Heart right ventricle (tissue), 16 donors: ENCODE measurements at regions not wholly inside any gene's neighbourhood (a gene's known extent, or its start where the extent isn't known, plus 50 kb on each side); places are given as distances from the start of the nearest gene placed in this dataset.

Source experiments
- ATAC-seq, 8 donors: fragments of 200-7000 bp; cut with Tn5 transposase; one replicate each; pipeline ENCODE4 v1.9.1; 2020; ENCODE audit warnings: mild to moderate bottlenecking in 8 of 8, moderate library complexity in 8 of 8, moderate number of reproducible peaks in 1 of 8
- DNase-seq, 2 donors: peaks; one replicate each; pipeline ENCODE4 v3.0.0-alpha.2; 2020
- H3K27ac ChIP-seq, 10 donors: fragments of 200-600 bp; sonication (generic) in 2 of 10; one replicate each; pipeline versions ENCODE4 v1.5.0 to v1.8.0; 2020 to 2022; ENCODE audit warnings: mild to moderate bottlenecking in 3 of 10
- H3K27me3 ChIP-seq, 7 donors: fragments of 200-600 bp; one replicate each; pipeline ENCODE4 v1.8.0; 2021 to 2022; ENCODE audit warnings: mild to moderate bottlenecking in 2 of 7
- H3K36me3 ChIP-seq, 9 donors: fragments of 200-600 bp; sonication (generic) in 1 of 9; one replicate each; pipeline versions ENCODE4 v1.5.0 to v1.8.0; 2020 to 2022; ENCODE audit warnings: mild to moderate bottlenecking in 2 of 9
- H3K4me1 ChIP-seq, 9 donors: fragments of 200-600 bp; sonication (generic) in 1 of 9; one replicate each; pipeline versions ENCODE4 v1.5.0 to v1.8.0; 2020 to 2022; ENCODE audit warnings: mild to moderate bottlenecking in 4 of 9
- H3K4me3 ChIP-seq, 10 donors: fragments of 200-600 bp; sonication (generic) in 2 of 10; one replicate each; pipeline versions ENCODE4 v1.5.0 to v1.8.0; 2020 to 2022; ENCODE audit warnings: mild to moderate bottlenecking in 7 of 10, moderate library complexity in 2 of 10
- H3K9me3 ChIP-seq, 11 donors: fragments of 200-600 bp in 10 of 11; sonication (generic) in 2 of 11; one replicate each; pipeline versions ENCODE4 v1.5.0 to v1.8.0; 2013 to 2022; ENCODE audit warnings: mild to moderate bottlenecking in 2 of 11, control low read depth in 1 of 11, moderate library complexity in 1 of 11
- CTCF ChIP-seq, 9 donors: fragments of 200-600 bp; sonication (generic) in 2 of 9; IDR thresholded peaks; one replicate each; pipeline versions ENCODE4 v1.5.0 to v1.8.0; 2021 to 2022; ENCODE audit warnings: antibody characterized with exemption in 9 of 9, mild to moderate bottlenecking in 5 of 9, moderate library complexity in 1 of 9
- WGBS, 2 donors: extraction: QIAGEN DNeasy Blood & Tissue Kit; methylation state at CpG; one replicate each; pipeline ENCODE4 v1.1.7; 2013; ENCODE audit warnings: inconsistent platforms in 1 of 2; 5-methylcytosine and 5-hydroxymethylcytosine counted together
- intact Hi-C, 10 donors: fragments of 100-400 bp; cut with DNase I; formaldehyde crosslinking; loops; one replicate each; pipeline versions ENCODE4 v1.11.1 to v1.14.2; 2022
- donor health status: Arrhythmogenic right ventricular cardiomyopathy.
- donor health status: ischemic (EF 13 %, LVEDD 7.1; RV severe dilation, severe dysfunction).
- donor health status: healthy with polysubstance abuse.
- donor health status: DM: no; HTN: yes; CAD: no.
- donor health status: DM: no; HTN: no; CAD: no.
- donor health status: ischemic (EF 25% LVEDD 6.9; RV normal size, moderate dysfunction).
- donor health status: ischemic (EF 25% LVEDD 5.7; RV mildly dilated, moderate dysfunction).
- donor health status: healthy.
- donor health status: DM: yes; HTN: yes; CAD: no.
- donor health status: Ischemic cardiomyopathy.
- donor health status: ischemic (EF 35%, LVEDD 5.7; RV mildly dilated, moderate dysfunction).
- donor health status: nonischemic (EF 11% LVEDD 7.7; RV severe dilation, severe dysfunction).
- donor health status: DM: yes; HTN: yes; CAD: no.
- donor health status: PGD.
- donor health status: ischemic (EF 29% LVEDD 5.4; RV normal size, mild dysfunction).
- donor health status: nonischemic (EF 23%, LVEDD 6.1; RV moderate dilation, normal function).

- Histone ChIP-seq H3K4me3 (no peak overlapping the region), H3K27me3 (no peaks in the 10 kb centered on the region), H3K27ac (no peak overlapping the region), H3K36me3 (no peaks in the 10 kb centered on the region), H3K9me3 (peaks cover 0 to 8% (median 0%) of the 10 kb centered on the region in 11 donors), H3K4me1 (no peaks in the 10 kb centered on the region)
- ATAC-seq (no peak), DNase-seq (no peak)
- TF ChIP-seq CTCF (IDR thresholded peaks at IDR 0.05): no peak
- 68 to 73% methylated on average over 2 of the region's 2 CpGs for WGBS, 2 donors
- intact Hi-C loops: loop anchor here in 9 of 10 donors (5.0 to 10.0 kb wide), 5 partner anchors 181 to 778 kb away; partner anchors contain the start of gene HTR1B (in 1 of the 9)
These were observed 611.5 kb upstream of the IMPG1 start for GRCh38 chr6:76683985-76684384.

DNA sequence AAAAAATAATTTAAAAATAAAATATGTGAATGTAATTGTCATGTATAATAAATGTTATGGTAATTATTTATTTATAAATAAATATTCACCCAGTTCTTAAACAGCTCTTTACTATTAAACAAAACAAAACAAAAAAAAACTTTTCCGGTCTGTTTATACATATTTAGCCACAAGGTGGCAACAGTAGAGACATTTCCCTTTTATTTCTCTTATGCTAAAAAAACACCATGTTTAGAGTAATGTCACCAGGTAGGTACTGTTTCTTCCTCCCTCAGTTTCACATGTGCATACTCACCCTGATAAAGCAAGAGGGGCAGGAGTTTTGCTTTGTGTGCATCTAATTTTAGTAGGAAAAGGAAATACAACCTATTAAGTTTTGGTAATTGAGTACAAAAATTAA is 610.4 kb upstream of the IMPG1 start:
- H3K27me3 ChIP-seq: no peaks in the 10 kb centered on the region
- intact Hi-C loops: loop anchor here in 9 of 10 donors (5.0 to 10.0 kb wide), 5 partner anchors 182 to 779 kb away; partner anchors contain the start of gene HTR1B (in 1 of the 9)
- TF ChIP-seq CTCF (IDR thresholded peaks at IDR 0.05): peak in 8 of 9 donors; percentile 14 to 55 (median 41)

GRCh38 chr6:76681781-76682180 is 609.3 kb upstream of the IMPG1 start:
- no peak for DNase-seq
- H3K4me3 ChIP-seq: no peak overlapping the region
- H3K9me3 ChIP-seq: no peaks in the 10 kb centered on the region
- no peak overlapping the region for H3K27ac ChIP-seq
- H3K4me1 ChIP-seq: no peaks in the 10 kb centered on the region
- ATAC-seq: no peak
- H3K27me3 ChIP-seq: no peaks in the 10 kb centered on the region
- H3K36me3 ChIP-seq: no peaks in the 10 kb centered on the region
- no peak for TF ChIP-seq CTCF (IDR thresholded peaks at IDR 0.05)
- intact Hi-C loops: loop anchor here in 9 of 10 donors (5.0 to 10.0 kb wide), 5 partner anchors 183 to 781 kb away; partner anchors contain the start of gene HTR1B (in 1 of the 9)

More for the DNA sequence above, 610.4 kb upstream of the IMPG1 start:
- Histone ChIP-seq H3K27ac (no peak overlapping the region), H3K4me1 (no peaks in the 10 kb centered on the region), H3K9me3 (peaks cover 0 to 1% (median 0%) of the 10 kb centered on the region in 11 donors), H3K4me3 (no peak overlapping the region), H3K36me3 (no peaks in the 10 kb centered on the region)
- 36 to 41% methylated on average over 1 of the region's 1 CpG for WGBS, 2 donors
- ATAC-seq (no peak), DNase-seq (no peak)

GRCh38 chr6:76677017-76677416 is 604.6 kb upstream of the IMPG1 start:
- no peaks in the 10 kb centered on the region for H3K27me3 ChIP-seq
- no peaks in the 10 kb centered on the region for H3K36me3 ChIP-seq
- DNase-seq: no peak
- H3K4me3 ChIP-seq: no peak overlapping the region
- H3K4me1 ChIP-seq: no peaks in the 10 kb centered on the region
- TF ChIP-seq CTCF (IDR thresholded peaks at IDR 0.05): no peak
- ATAC-seq: no peak
- intact Hi-C loops: no loop called here
- no peak overlapping the region for H3K27ac ChIP-seq
- 64 to 66% methylated on average over 2 of the region's 2 CpGs for WGBS, 2 donors
- no peaks in the 10 kb centered on the region for H3K9me3 ChIP-seq
